GM21576 (cell line): ENCODE measurements at regions not wholly inside any gene's neighbourhood (a gene's known extent, or its start where the extent isn't known, plus 50 kb on each side); places are given as distances from the start of the nearest gene placed in this dataset.
"Not testable (repeated sequence)": the region's sequence is repeated elsewhere in the genome, so short reads cannot be mapped to it uniquely, and the experiment has no call there.

ENCODE experiments used
- ATAC-seq: cut with Tn5 transposase; IDR thresholded peaks from one replicate; pipeline ENCODE4 v1.9.1; 2021; ENCODE audit warnings: mild to moderate bottlenecking, moderate library complexity; ENCODE audit not compliant: unreplicated experiment

DNA sequence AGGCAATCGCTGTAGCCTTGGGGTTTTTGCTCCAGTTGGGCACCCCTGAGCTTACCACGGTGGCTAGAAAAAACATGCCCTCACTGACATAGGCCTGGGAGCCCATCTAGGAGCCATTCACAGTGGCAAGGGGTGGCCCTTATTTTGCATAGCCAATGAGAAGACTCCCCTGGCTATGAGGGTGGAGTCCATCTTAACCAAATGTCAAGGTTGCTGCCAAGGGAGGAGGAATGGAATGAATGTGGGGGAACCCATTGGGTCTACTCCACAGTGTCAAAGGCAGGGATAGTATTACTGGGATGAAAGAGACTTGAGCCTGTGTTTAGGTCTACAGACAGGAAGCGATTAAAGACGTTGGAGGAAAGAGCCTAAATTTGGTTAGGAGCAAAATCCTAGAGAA is 295.7 kb upstream of the PLGLB2 start:
- not testable (repeated sequence) for ATAC-seq

DNA sequence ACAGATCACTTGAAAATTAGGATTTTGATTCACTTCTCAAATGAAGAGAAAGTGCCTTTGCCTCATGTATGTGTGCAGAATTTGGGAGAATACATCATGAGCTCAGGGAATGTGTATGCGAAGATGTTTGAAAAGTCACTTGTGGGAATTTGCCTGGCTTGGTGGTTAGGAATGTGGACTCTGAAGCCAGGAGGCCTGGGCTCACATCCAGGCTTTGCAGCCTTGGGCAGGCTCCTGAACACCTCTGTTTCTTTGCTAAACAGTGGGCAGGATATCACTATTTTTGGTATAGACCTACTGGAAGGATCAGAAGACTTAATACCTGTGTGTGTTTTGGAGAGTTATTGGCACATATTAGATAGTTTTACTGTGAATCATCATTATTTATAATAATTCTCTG is 295.0 kb upstream of the PLGLB2 start:
- not testable (repeated sequence) for ATAC-seq

DNA sequence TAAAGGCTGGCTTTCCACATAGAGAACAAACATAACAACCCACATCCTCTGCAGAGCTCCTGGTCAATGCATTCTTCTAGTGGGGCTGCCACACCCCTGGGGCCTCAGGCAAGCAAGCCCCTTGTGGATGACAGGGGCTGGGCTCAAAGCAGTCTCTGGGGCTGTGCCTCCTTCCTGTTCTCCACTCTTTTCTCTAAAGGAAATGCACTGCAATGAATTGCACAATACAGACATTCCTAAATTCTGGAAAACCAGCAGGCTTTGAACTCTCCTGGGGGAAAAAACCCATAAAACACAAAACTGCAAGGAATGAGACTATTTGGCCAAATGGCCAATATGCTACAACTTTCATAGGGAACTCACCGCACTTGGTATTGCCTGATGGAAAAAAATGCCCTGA is 293.9 kb upstream of the PLGLB2 start:
- not testable (repeated sequence) for ATAC-seq

DNA sequence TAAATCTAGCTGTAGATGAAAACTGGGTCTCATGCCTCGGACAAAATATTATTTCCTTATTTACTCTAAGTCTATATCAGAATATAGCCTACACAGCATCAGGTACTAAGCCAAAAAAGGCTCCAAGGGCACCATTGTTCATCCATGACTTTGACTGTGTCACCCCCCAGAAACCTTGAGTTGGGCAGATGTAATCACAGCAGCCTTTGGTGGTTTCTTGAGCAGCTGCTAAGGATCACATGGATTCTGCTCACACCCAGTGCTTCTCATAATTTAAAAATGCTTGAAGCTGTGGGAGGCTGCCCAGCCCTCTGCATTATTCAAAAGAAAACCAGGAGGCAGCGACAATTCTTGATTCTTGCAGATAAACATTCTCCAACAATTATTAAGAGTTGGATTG is 293.5 kb upstream of the PLGLB2 start:
- ATAC-seq: not testable (repeated sequence)

DNA sequence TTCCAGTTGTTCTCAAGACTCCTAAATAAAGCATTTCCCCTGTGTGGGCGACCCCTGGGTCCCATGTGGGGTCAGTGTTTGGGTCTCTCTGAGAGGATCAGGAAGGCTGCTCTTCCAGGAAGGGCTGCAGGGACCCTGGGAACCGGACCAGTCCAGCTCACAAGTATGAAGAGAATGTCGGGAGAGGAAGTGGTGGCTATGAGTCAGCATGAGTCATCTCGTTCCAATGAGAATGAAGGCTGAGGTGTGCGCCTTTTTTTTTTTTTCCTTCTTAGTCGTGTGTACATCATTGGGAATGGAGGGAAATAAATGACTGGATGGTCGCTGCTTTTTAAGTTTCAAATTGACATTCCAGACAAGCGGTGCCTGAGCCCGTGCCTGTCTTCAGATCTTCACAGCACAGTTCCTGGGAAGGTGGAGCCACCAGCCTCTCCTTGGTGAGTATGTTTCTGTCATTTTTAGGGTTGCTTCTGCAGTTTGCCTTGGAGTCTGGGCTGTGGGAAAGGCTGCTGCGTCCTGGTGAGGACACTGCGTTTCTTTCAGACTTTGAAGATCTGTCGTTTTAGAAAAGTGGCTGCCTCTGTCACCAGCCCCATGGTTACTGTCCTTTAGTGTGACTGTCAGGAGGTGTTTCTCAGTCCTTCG is 292.6 kb upstream of the PLGLB2 start:
- peak; percentile 58 for ATAC-seq

DNA sequence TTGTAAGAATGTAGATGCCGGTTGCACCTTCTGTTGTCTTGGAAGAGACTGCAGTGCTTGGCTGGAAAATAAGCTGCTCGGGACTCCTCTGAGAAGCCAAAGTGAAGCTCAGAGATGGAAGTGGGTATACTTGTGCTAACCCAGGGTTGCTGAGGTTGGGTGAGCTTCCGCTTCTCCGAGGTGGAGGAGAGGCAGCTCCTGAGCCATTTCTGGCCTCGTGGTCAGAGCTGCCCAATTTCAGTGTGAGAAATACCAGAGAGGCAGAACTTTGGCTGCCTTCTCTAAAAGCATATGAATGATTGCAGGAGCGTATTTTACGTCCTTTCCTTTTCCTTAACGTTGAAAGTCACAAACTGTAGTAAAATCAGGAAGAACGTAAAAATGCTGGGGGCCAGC is 292.0 kb upstream of the PLGLB2 start:
- ATAC-seq: peak; percentile 48

DNA sequence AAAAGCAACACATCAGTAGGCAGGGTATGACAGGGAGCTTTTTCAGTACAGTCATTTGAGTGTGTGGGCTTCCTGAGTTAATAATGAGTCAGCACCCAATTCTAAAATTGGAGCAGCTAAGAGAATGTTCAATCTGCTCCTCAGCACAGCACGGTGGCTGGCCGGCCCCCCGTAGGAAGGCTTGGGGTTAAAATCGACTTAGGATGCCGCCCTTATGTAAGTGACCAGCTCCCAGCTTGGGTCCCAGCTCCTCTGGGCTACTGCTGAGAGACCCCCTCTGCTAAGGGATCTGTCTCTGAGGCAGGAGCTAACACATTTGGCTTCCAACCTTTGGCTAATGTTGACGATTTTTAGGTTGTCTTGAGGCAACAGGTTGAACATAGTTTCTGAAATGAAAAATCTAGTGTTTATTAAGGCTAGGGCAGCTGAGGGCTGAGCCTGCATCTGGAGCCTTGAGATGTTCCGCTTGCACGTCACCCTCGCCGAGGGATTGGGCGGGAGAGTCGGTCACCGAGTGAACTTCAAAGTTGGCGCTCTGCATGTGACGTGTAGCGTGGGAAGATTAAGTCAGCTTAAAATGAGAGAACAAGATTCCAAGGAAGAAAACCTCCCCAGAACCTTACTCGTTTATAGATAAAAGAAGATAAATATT is 291.3 kb upstream of the PLGLB2 start:
- peak; percentile 67 for ATAC-seq

DNA sequence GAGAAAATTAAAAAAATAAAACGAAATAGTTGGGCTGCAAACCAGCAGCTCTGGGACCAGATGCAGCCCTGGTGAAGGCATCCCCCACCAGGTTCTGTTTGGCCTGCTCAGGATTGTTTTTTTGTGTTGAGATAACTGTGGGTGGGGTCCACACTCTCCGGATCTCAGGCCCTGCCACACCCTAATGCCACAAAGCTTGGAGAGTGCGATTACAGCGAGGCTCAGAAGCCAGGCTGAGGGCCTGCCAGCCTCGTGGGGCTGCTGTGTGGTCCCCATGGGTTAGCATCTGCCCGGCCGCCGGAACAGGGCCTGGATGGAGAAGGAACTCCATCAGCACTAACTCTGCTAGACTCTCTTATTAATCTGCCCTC is 290.8 kb upstream of the PLGLB2 start:
- ATAC-seq: not testable (repeated sequence)

DNA sequence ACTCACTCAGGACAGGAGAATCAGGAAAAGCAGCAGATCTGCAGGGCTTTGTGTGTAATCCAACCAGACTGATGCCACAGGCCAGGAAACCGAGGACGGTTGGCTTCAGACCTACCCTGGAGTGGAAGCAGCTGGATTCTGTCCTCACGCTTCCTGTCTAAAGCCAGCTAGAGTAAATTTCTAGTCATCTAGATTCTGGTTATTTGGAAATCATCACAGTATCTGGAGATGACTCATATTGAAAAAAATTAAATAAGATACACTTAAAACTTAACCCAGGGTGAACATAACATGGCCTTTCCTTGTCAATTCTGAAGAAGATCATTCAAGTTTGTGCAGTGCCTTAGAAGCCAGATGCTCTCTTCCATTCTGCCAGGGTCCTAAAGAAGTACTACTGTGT is 288.9 kb upstream of the PLGLB2 start:
- ATAC-seq: not testable (repeated sequence)

DNA sequence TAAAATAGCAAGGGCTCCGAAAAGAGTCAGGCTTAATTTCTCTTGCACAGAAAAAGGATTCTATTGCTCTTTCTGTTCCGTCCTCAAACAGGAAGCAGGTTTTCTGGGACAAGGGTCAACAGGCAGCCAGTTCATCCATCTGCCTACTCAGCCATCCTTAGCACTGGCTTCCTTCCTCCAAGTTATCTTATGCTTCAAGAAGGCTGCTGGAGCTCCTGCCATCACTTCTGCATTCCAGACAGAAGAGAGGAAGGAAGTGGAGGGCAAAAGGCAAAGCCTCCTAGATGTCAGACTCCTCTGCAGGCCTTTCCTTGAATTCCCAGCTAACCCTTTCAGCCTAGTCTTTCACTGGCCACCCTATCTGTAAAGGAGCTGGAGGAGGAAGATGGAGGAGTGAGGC is 287.8 kb upstream of the PLGLB2 start:
- not testable (repeated sequence) for ATAC-seq

DNA sequence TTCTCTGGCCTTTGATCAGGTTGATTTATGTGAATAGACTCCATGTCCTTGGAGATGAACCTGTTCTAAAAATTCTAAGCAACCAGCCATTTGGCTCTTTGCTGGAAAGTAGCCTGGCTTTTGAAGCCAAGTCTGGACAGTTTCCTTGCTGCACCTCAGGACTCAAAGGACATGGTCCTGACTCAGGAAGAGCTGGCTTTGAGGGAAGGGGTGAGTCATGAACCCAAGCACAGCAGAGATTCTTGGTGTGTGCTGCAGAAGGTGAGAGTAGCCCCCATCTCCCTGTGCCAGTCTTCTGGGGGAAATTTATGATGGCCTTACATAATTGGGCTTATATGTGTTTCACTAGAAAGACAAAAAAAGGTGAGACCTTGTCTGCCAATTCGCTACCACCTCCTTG is 287.2 kb upstream of the PLGLB2 start:
- ATAC-seq: not testable (repeated sequence)

DNA sequence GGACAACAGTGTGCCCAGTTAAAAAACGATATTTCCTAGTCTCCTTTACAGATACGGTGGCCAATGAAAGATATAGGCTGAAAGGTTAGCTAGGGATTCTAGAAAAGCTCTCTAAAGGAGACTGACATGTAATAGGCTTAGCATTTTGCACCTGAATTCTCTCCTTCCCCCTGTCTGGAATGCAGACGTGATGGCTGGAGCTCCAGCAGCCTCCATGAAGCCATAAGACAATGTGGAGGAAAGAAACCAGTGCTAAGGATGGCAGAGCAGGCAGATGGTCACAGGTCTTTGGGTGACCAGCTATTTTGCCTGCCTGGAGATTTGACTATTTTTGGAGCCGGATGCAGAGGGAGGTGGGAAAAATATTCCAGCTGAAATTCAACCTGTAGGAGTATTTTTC is 286.2 kb upstream of the PLGLB2 start:
- ATAC-seq: not testable (repeated sequence)

DNA sequence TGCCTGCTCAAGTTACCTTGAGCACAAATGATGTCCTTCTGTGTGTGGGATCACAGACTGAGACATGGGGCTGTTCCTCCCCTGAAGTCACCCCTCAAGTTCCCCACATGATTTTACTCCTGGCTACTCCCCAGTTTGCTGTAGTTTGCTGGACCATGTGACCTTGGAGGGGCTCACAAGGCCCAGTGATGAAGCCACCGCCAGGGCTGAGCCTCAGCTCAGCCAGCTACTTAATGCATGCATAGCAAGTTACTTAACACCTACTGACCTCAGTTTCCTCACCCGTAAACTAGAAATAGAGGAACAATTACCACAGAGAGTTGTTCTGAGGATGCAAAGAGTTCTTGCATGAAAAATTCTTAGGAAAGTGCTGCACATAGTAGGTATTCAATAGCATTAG is 283.7 kb upstream of the PLGLB2 start:
- not testable (repeated sequence) for ATAC-seq

DNA sequence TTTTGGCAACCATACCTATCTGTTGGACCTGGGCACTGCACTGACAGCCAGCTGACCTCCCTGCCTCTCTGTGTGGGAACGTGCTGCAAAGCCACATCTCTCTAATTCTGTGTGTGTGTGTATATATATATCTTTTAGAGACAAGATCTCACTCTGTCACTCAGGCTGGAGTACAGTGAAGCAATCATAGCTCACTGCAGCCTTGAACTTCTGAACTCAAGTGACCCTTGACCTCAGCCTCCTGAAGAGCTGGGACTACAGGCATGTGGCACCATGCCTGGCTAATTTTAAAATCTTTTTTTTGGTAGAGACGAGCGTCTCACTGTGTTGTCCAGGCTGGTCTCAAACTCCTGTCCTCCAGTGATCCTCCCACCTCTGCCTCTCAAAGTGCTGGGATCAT is 282.2 kb upstream of the PLGLB2 start:
- not testable (repeated sequence) for ATAC-seq

DNA sequence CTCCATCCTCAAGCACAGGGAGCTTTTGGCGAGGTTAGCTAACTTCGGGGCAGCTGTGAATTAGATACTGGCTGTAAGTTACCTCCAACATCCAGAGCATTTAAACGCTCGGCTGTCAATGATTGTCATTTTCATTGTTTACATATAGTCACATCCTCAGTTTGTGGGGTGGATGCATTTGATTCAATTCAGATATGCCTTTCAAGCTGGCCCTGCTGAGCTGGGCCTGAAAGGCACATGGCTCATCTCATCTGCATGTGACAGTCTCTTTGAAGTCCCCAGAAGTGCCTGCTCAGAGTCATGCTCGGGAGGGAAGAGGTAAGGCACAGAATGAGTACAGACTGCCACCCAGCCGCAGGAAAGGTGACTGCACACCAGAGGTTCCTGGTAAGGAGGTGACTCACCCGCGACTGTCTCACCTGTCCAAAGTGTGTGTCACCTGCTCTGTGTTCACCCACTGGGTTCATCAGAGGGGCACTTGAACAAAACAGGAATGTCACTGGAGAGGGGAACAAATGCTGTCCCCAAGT is 281.2 kb upstream of the PLGLB2 start:
- ATAC-seq: peak; percentile 52

DNA sequence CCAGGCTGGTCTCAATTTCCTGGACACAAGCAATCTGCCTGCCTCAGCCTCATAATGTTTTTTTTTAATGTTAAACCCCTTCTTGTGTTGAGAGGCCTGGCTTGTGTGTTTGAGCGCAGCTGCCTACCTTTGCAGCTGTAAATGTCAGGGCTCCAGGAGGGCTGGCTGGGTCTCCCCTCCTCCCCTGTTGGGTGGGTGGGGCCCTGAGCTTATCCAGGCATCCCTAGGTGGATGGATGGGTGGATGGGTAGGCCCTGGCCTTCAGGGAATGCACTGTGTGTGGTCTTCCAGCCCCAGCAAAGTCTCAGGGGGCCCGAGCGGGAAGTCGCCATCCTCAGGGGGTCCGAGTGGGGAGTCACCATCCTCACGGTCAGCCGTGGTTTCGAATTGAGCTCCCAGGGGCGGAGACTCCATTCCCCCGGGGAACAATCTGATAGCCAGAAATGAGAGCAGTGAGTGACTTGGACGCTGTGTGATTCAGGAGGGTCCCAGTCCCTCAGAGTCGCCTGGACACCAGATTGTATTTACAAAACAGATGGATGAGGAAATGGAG is 279.4 kb upstream of the PLGLB2 start:
- ATAC-seq: not testable (repeated sequence)

DNA sequence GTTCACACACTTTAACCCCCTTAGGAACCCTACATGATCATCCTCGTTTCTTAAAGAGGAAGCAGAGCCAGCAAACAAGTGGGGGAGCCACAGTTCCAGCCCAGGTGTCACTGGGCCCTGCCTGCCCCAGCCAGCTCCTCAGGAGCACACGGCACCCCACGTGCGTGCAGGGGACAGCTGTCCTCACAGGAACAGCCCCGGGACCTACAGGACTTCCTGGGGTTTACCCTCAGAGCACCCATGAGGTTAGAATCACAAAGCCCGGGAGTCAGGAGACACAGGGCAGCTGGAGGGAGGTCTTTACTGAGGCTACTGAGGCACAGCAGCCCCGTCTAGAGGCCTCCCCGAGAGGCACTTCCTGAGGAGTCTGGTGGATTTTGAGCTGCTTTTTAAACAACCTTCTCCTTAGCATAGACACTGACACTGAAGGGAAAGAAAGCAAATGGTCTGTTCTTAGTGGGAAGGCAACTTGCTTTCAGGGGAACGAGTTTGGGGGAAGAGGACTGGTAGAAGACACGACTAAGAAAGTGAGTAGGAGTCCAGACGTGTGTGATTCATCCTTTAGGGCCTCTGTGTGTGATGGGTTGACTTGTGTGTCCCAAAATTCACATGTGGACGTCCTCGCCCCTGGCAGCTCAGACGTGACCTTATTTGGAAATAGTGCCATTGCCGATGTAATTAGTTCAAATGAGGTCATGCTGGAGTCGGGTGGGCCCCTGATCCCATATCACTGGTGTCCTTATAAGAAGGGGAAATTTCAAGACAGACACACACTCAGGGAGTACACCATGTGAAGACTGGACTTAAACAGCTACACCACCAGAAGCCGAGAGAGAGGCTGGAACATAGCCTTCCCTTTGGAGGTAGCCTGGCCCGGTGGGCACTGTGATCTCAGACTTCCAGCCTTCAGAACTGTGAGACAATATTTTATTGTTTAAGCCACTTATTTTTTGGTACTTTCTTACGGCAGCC is 278.4 kb upstream of the PLGLB2 start:
- peak; percentile 34 for ATAC-seq

DNA sequence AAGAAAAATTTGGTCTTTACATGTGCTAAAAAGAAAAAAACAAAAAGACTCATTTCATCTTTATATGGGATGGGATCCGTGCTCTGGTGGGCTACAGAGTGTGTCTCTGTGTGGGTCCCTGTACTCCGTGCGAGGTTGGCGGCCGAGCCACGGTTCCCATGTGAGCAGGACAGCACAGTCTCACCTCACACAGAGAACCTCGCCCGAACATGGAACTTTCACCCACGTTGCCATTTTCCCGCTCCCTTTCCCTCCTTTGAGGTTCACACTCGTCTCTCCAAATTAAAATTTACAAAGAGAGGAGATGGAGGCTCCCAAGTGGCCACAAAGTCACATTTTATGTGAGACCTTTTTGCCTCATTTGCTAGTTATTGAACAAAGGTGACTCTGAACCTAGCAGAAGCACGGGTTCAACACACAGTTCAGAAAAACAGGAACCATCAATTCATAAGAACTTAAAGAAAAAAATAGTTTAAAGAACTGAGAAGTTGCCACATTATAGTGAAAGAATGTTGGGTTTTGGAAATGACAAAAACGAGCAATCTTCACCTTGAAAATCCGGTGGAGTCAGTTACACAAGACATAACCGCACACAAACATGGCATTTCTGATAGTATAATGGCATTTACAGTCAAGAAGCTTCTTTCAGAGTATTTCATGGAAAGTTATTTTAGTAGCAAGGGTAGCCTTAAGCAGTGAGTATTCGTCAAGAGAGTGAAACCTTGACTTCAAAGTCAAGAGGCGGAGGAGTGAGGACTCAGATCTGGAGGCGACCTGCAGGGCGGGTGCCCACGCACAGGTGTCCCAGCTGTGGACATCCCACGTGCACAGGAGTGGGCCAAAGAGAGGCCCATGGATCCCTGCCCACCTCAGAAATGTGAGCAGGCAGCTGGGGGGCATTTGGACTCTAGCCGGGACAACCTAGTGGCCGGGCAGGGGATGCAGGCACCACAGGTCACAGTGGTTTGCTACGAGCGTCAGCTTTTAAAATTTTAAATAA is 277.2 kb upstream of the PLGLB2 start:
- ATAC-seq: peak; percentile 45

DNA sequence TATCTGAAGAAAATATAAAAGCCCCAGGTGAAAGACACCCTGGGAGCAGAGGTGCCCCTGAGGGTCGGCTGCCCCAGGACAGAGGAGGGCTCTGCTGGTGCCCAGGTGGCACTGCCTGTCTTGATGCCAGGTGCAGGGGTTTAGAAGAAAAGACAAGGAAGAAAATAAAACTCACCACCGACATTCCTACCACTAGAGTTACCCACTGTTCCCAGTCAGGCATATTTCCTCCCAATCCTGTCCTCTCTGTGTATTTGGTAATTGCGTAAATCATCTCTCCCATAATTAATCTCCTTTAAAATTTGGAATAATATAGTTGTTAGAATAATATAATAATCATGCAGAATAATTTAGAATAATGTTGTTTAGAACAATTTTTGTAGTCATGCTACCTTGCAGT is 276.4 kb upstream of the PLGLB2 start:
- ATAC-seq: not testable (repeated sequence)
